Muscle of arm (tissue), 1 donor: ENCODE measurements at regions not wholly inside any gene's neighbourhood (a gene's known extent, or its start where the extent isn't known, plus 50 kb on each side); places are given as distances from the start of the nearest gene placed in this dataset.
"Not testable (repeated sequence)": the region's sequence is repeated elsewhere in the genome, so short reads cannot be mapped to it uniquely, and the experiment has no call there.

Source experiments
- DNase-seq: peaks from one replicate; pipeline ENCODE4 v3.0.0-alpha.2; 2013

- no peak for DNase-seq
Observed at GRCh38 chr18:70390371-70391090, 101.7 kb downstream of the SOCS6 start.

- not testable (repeated sequence) for DNase-seq
Observed at GRCh38 chr18:70389036-70389435, 100.2 kb downstream of the SOCS6 start.

- no peak for DNase-seq
Observed at GRCh38 chr18:70387027-70387426, 98.2 kb downstream of the SOCS6 start.

- DNase-seq: no peak
Observed at GRCh38 chr18:70386582-70386981, 97.7 kb downstream of the SOCS6 start.

- no peak for DNase-seq
Observed at GRCh38 chr18:70385474-70385873, 96.6 kb downstream of the SOCS6 start.

- DNase-seq: no peak
Observed at GRCh38 chr18:70384181-70384790, 95.4 kb downstream of the SOCS6 start.

GRCh38 chr18:70382992-70383717, 94.3 kb downstream of the SOCS6 start:
- no peak for DNase-seq

GRCh38 chr18:70382017-70382416, 93.2 kb downstream of the SOCS6 start:
- DNase-seq: no peak

GRCh38 chr18:70380915-70381896, 92.4 kb downstream of the SOCS6 start:
- no peak for DNase-seq
